K562 (cell line): ENCODE measurements at regions not wholly inside any gene's neighbourhood (a gene's known extent, or its start where the extent isn't known, plus 50 kb on each side); places are given as distances from the start of the nearest gene placed in this dataset.
A peak's percentile ranks its signal among the peaks of the same experiment; 100 is the strongest.

Experiments used
- IFI16 ChIP-seq: fragments of 250-450 bp; sonication (Bioruptor Pico); IDR thresholded peaks from 2 replicates; pipeline ENCODE4 v2.1.2; 2022; ENCODE audit warnings: mild to moderate bottlenecking, inconsistent platforms
- KAT2B ChIP-seq: IDR thresholded peaks from one replicate; pipeline ENCODE4 v1.6.1; 2012; ENCODE audit warnings: low read depth, mild to moderate bottlenecking, control low read depth, inconsistent platforms, low read length, moderate library complexity
- MIER1 ChIP-seq: fragments of 450-650 bp; IDR thresholded peaks from 2 replicates; pipeline ENCODE4 v1.6.1; 2016; ENCODE audit warnings: antibody characterized with exemption, mild to moderate bottlenecking, low read depth
- POLR3G ChIP-seq: IDR thresholded peaks from 2 replicates; pipeline ENCODE4 v1.6.1; 2011; ENCODE audit not compliant: insufficient read length, insufficient replicate concordance; ENCODE audit errors: extremely low read depth
- RAD21 ChIP-seq, 2 experiments: fragments of 250-450 bp in 1 of 2; fragments of 450-650 bp in 1 of 2; sonication (Bioruptor Pico) in 1 of 2; formaldehyde crosslinking in 1 of 2; IDR thresholded peaks in 1 of 2; conservative IDR thresholded peaks in 1 of 2; 2 replicates each; pipeline versions ENCODE4 v1.4.0 to v1.8.0; 2020 to 2022; ENCODE audit warnings: mild to moderate bottlenecking in 2 of 2, moderate library complexity in 1 of 2
- RFX7 ChIP-seq: fragments of 250-450 bp; sonication (Bioruptor Pico); IDR thresholded peaks from 2 replicates; pipeline ENCODE4 v1.5.1; 2021; ENCODE audit warnings: mild to moderate bottlenecking
- RNF2 ChIP-seq: sonication (generic); IDR thresholded peaks from 2 replicates; pipeline ENCODE4 v1.6.1; 2016
- SMC3 ChIP-seq: conservative IDR thresholded peaks from 2 replicates; pipeline ENCODE4 v1.6.1; 2011; ENCODE audit warnings: low read depth, low read length, improper control_type of control experiment; ENCODE audit not compliant: insufficient read depth
- TAF15 ChIP-seq: fragments of 200-400 bp; formaldehyde crosslinking; IDR thresholded peaks from 2 replicates; pipeline ENCODE4 v1.6.1; 2017; ENCODE audit warnings: mild to moderate bottlenecking, low read depth, low read length, moderate library complexity
- ZNF551 ChIP-seq: fragments of 250-450 bp; sonication (Bioruptor Pico); IDR thresholded peaks from 2 replicates; pipeline ENCODE4 v1.5.0; 2021; ENCODE audit warnings: mild to moderate bottlenecking, moderate library complexity
- TF ChIP-seq, protein P1 (sequence below): fragments of 200-400 bp; formaldehyde crosslinking; IDR thresholded peaks from 2 replicates; pipeline ENCODE4 v1.6.1; 2017; ENCODE audit warnings: mild to moderate bottlenecking, low read depth, low read length, moderate library complexity
- TF ChIP-seq, protein P2 (sequence below): fragments of 450-650 bp; formaldehyde crosslinking; IDR thresholded peaks from 2 replicates; pipeline ENCODE4 v1.4.0; 2020; ENCODE audit warnings: mild to moderate bottlenecking, moderate library complexity
- TF ChIP-seq, protein P3 (sequence below): fragments of 150-350 bp; IDR thresholded peaks from 2 replicates; pipeline ENCODE4 v1.6.1; 2014; ENCODE audit warnings: low read depth, mild to moderate bottlenecking, low read length, borderline replicate concordance

DNA sequence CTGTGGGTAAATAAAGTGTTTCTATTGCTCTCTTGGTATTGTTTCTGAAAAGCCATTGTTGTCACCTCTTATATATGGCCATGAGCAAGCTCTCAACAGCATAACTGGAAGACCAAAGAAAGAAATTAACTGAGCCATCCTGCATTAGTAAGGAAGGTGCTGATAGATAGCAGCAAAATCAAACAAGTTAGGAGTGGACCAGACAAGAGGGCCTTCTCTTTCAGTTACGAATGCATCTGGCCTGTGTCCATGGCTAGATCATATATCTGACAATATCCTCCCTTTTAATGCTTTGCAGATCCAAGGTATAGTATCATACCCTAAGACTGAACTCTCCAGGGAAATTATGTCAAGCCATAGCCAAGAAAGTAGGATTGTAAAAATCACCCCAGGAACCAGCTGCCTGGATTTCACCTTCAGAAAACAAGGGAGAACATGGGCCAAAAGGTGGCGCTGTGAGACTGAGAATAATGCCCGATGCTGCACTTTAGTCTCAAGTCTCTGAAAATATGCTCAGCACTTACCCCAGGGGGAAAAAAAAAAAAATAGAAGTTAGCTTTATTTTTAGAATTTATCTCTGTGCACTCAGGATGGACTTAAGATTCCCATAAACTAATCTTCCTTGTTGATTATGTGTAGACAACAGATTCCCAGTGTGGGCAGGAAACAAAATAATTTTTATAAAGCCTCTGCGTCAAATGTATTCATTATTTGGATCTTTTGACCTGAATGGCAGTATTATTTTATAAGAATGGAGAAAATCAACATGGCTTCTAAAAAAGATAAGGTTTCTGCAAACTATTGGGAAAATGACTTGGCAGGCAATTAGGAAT is 415.1 kb downstream of the ETS1 start (continued):
- no peak for TF ChIP-seq TAF15
- no peak for TF ChIP-seq RFX7 (CRISPR knock-in tag)
- TF ChIP-seq, protein P1, sequence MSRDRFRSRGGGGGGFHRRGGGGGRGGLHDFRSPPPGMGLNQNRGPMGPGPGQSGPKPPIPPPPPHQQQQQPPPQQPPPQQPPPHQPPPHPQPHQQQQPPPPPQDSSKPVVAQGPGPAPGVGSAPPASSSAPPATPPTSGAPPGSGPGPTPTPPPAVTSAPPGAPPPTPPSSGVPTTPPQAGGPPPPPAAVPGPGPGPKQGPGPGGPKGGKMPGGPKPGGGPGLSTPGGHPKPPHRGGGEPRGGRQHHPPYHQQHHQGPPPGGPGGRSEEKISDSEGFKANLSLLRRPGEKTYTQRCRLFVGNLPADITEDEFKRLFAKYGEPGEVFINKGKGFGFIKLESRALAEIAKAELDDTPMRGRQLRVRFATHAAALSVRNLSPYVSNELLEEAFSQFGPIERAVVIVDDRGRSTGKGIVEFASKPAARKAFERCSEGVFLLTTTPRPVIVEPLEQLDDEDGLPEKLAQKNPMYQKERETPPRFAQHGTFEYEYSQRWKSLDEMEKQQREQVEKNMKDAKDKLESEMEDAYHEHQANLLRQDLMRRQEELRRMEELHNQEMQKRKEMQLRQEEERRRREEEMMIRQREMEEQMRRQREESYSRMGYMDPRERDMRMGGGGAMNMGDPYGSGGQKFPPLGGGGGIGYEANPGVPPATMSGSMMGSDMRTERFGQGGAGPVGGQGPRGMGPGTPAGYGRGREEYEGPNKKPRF = no peak
- TF ChIP-seq ZNF551 (CRISPR knock-in tag) = no peak
- no peak for TF ChIP-seq RNF2
- TF ChIP-seq, protein P2, sequence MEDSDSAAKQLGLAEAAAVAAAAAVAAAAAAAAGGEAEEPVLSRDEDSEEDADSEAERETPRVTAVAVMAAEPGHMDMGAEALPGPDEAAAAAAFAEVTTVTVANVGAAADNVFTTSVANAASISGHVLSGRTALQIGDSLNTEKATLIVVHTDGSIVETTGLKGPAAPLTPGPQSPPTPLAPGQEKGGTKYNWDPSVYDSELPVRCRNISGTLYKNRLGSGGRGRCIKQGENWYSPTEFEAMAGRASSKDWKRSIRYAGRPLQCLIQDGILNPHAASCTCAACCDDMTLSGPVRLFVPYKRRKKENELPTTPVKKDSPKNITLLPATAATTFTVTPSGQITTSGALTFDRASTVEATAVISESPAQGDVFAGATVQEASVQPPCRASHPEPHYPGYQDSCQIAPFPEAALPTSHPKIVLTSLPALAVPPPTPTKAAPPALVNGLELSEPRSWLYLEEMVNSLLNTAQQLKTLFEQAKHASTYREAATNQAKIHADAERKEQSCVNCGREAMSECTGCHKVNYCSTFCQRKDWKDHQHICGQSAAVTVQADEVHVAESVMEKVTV (CRISPR knock-in tag) = peak; percentile 71
- TF ChIP-seq, protein P3, sequence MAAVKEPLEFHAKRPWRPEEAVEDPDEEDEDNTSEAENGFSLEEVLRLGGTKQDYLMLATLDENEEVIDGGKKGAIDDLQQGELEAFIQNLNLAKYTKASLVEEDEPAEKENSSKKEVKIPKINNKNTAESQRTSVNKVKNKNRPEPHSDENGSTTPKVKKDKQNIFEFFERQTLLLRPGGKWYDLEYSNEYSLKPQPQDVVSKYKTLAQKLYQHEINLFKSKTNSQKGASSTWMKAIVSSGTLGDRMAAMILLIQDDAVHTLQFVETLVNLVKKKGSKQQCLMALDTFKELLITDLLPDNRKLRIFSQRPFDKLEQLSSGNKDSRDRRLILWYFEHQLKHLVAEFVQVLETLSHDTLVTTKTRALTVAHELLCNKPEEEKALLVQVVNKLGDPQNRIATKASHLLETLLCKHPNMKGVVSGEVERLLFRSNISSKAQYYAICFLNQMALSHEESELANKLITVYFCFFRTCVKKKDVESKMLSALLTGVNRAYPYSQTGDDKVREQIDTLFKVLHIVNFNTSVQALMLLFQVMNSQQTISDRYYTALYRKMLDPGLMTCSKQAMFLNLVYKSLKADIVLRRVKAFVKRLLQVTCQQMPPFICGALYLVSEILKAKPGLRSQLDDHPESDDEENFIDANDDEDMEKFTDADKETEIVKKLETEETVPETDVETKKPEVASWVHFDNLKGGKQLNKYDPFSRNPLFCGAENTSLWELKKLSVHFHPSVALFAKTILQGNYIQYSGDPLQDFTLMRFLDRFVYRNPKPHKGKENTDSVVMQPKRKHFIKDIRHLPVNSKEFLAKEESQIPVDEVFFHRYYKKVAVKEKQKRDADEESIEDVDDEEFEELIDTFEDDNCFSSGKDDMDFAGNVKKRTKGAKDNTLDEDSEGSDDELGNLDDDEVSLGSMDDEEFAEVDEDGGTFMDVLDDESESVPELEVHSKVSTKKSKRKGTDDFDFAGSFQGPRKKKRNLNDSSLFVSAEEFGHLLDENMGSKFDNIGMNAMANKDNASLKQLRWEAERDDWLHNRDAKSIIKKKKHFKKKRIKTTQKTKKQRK = no peak
- TF ChIP-seq KAT2B = no peak
- peak; percentile 60; the same call in 1 of the 2 replicates for TF ChIP-seq SMC3
- TF ChIP-seq POLR3G = no peak
- TF ChIP-seq IFI16 (CRISPR knock-in tag) = no peak
- TF ChIP-seq RAD21 (CRISPR knock-in tag; conservative IDR thresholded peaks at IDR 0.05 in 1 of 2, IDR thresholded peaks at IDR 0.05 in 1 of 2) = peak; percentile 75 to 76
- no peak for TF ChIP-seq MIER1
